Activated naive CD4-positive, alpha-beta T cell treated with anti-CD3 and anti-CD28 coated beads, Interleukin-2, amount 10 ng/mL, durations not matched to agents 7 days and 5 days (primary cell): ENCODE measurements at regions not wholly inside any gene's neighbourhood (a gene's known extent, or its start where the extent isn't known, plus 50 kb on each side); places are given as distances from the start of the nearest gene placed in this dataset.

Source experiments
- CTCF ChIA-PET: fragments of 350-600 bp; sonication (Branson Sonifier 250); formaldehyde crosslinking; loops from one replicate; lab custom pipeline; 2021; ENCODE audit warnings: antibody characterized with exemption; lab: Charles Lee
- DNase-seq: peaks from one replicate; pipeline ENCODE4 v3.0.0-alpha.2; 2020
- H3K27ac Mint-ChIP-seq: one replicate; pipeline ENCODE4 v1.8.0; 2021; ENCODE audit warnings: mild to moderate bottlenecking, moderate library complexity, mixed read lengths
- H3K27me3 Mint-ChIP-seq: one replicate; pipeline ENCODE4 v1.8.0; 2021; ENCODE audit warnings: mild to moderate bottlenecking, mixed read lengths
- H3K36me3 Mint-ChIP-seq: one replicate; pipeline ENCODE4 v1.8.0; 2021; ENCODE audit warnings: mixed read lengths
- H3K4me1 Mint-ChIP-seq: one replicate; pipeline ENCODE4 v1.8.0; 2021; ENCODE audit warnings: mixed read lengths
- H3K4me3 Mint-ChIP-seq: one replicate; pipeline ENCODE4 v1.8.0; 2021; ENCODE audit warnings: mild to moderate bottlenecking, moderate library complexity, mixed read lengths
- H3K9me3 Mint-ChIP-seq: one replicate; pipeline ENCODE4 v1.8.0; 2021; ENCODE audit warnings: mixed read lengths

DNA sequence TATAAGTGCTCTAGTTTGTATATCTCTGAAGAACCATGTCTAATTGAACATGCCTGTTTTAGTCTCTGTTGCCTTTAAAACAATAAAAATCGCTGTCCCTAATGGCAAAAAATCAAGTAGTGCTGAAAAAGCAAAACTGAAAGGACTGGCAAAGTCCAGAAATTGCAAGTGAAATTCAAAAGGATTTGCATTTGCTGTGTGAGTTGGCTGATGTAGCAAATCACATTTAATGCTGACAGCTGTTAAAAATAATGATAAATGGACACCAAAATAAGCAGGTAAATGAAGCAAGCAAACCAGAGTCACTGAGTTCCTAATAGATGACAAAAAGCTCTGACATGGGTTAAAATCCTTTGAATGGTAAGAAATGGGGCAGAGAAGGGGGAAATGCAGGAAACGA lies 874.1 kb downstream of the GRM8 start:
- Mint-ChIP-seq H3K9me3 (peaks cover 1% of the 10 kb centered on the region), H3K4me3 (no peak overlapping the region), H3K27ac (no peak overlapping the region), H3K36me3 (no peaks in the 10 kb centered on the region), H3K27me3 (no peaks in the 10 kb centered on the region), H3K4me1 (no peaks in the 10 kb centered on the region)
- CTCF ChIA-PET, result no interaction called here
- no peak for DNase-seq

DNA sequence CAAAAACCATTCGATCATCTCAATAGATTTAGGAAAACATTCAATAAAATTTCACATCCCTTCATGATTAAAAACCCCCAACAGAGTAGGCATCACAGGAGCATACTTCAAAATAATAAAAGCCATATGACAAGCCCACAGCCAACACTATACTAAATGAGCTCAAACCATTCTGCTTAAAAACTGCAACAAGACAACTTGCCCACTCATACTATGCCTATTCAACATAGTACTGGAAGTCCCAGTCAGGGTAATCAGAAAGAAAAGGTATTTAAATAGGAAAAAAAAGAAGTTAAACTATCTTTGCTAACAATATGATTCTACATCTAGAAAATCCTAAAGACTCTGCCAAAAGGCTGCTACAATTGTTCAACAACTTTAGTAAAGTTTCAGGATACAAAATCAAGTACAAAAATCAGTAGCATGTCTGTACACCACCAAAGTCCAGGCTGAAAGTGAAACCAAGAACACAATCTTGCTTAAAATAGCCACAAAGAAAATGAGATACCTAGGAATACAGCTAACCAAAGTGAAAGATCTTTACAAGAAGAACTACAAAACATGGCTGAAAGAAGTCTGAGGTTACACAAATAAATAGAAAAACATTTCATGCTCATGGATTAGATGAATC lies 882.6 kb downstream of the GRM8 start:
- no peak for DNase-seq
- H3K36me3 Mint-ChIP-seq, result no peaks in the 10 kb centered on the region
- H3K4me1 Mint-ChIP-seq, result no peaks in the 10 kb centered on the region
- H3K9me3 Mint-ChIP-seq, result peaks cover 1% of the 10 kb centered on the region
- no peak overlapping the region for H3K4me3 Mint-ChIP-seq
- H3K27me3 Mint-ChIP-seq, result no peaks in the 10 kb centered on the region
- CTCF ChIA-PET, result no interaction called here
- H3K27ac Mint-ChIP-seq, result no peak overlapping the region

DNA sequence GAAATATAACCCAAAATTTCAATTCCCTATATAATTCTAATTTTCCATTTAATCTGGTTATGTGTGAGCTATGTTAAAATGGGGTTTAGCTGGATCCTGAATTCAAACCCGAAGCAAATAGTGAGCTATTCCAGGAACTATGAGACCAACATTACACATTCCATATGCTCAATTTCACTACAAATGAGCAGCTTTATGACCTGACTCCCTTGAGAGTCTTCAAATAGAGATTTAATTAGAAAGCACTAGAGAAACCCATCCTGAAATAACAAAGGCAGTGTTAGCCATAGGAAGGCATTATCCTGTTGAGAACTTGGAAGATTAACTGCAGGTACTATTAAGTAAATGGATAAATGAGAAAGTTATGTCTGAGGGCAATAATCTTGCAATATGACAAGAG lies 890.0 kb downstream of the GRM8 start:
- H3K27me3 Mint-ChIP-seq, result no peaks in the 10 kb centered on the region

DNA sequence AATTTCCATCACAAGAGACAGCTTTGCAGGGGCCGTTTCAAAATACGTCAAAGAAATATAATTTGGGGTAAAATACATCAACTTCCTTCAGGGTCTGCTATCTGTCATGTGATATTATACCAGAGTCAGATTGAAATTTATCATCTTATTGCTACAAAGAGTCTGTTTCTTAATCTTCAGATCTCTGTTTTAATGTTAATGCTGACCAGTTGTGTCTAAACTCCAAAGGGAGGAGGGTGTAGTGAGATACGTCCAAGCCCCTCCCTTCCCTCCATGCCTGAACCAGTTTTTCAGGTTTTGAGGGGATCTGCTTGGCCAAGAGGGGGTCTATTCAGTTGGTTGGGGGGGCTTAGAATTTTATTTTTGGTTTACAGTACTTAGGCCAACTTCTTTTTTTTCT lies 891.6 kb downstream of the GRM8 start:
- no peaks in the 10 kb centered on the region for H3K36me3 Mint-ChIP-seq
- H3K4me3 Mint-ChIP-seq, result no peak overlapping the region
- H3K27me3 Mint-ChIP-seq, result no peaks in the 10 kb centered on the region
- no peak for DNase-seq
- CTCF ChIA-PET, result no interaction called here
- peaks cover 2% of the 10 kb centered on the region for H3K9me3 Mint-ChIP-seq
- H3K27ac Mint-ChIP-seq, result no peak overlapping the region
- no peaks in the 10 kb centered on the region for H3K4me1 Mint-ChIP-seq

More for the DNA sequence above, 890.0 kb downstream of the GRM8 start:
- Mint-ChIP-seq H3K4me1 (no peaks in the 10 kb centered on the region), H3K36me3 (no peaks in the 10 kb centered on the region), H3K4me3 (no peak overlapping the region), H3K9me3 (peaks cover 2% of the 10 kb centered on the region), H3K27ac (no peak overlapping the region)
- CTCF ChIA-PET, result no interaction called here
- DNase-seq, result no peak

DNA sequence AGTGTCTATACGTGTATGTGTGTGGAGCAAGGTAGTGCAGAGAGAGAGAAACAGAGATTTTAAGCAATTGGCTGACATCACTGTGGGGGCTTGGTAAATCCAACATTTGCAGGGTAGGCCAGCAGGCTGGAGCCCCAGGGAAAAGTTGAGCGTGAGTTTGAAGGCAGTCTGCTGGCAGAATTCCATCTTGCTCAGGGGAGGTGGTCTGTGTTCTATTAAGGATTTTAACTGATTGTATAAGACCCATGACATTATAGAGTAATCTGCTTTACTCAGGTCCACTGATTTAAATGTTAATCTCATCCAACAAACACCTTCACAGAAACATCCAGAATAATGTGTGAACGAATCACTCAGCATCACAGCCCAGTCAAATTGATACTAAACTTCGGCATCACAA lies 912.9 kb downstream of the GRM8 start:
- Mint-ChIP-seq H3K4me3 (no peak overlapping the region), H3K4me1 (no peaks in the 10 kb centered on the region), H3K9me3 (peaks cover 3% of the 10 kb centered on the region), H3K27me3 (no peaks in the 10 kb centered on the region), H3K36me3 (no peaks in the 10 kb centered on the region), H3K27ac (no peak overlapping the region)
- CTCF ChIA-PET, result no interaction called here
- no peak for DNase-seq

DNA sequence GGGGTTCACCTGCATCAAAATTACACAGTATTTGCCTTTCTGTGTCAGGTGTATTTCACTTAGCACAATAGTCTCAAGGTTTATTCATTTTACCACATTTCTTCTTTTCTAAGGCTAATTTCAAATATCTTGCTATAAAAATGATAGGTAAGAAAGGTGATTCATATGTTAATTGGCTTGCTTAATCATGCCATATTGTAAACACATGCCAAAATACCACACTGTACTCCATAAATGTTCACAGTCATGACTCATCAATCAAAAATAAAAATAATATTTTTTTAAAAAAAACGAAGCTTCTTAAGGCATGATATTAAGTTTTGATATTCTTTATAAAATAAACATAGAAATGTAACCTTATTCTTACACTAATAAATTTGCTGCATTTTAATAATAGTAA lies 947.1 kb downstream of the GRM8 start:
- H3K36me3 Mint-ChIP-seq, result no peaks in the 10 kb centered on the region
- no peaks in the 10 kb centered on the region for H3K27me3 Mint-ChIP-seq
- peaks cover 16% of the 10 kb centered on the region for H3K9me3 Mint-ChIP-seq
- CTCF ChIA-PET, result no interaction called here
- H3K27ac Mint-ChIP-seq, result no peak overlapping the region
- no peak for DNase-seq
- no peaks in the 10 kb centered on the region for H3K4me1 Mint-ChIP-seq
- H3K4me3 Mint-ChIP-seq, result no peak overlapping the region

DNA sequence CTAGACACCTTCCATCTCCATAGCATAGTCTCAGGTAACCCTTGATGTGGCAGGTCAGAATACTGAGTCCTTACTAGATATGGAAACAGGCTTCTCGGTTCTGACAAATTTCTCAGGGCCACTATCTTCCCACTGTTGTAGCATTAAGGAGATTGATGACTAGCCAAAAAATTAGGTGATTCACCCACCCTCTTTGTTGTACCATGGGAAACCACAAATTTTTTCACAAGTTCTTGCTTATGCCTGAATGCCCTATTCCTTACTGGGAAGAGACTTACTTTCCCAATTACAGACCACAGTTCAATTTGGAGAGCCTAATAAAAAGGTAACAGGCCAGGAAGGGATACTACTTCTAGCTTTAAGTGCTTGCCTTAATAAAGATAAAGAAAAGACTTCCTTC lies 948.8 kb downstream of the GRM8 start:
- DNase-seq, result no peak
- Mint-ChIP-seq H3K9me3 (peaks cover 16% of the 10 kb centered on the region), H3K27ac (no peak overlapping the region), H3K27me3 (no peaks in the 10 kb centered on the region), H3K4me1 (no peaks in the 10 kb centered on the region), H3K36me3 (no peaks in the 10 kb centered on the region), H3K4me3 (no peak overlapping the region)
- CTCF ChIA-PET, result no interaction called here

DNA sequence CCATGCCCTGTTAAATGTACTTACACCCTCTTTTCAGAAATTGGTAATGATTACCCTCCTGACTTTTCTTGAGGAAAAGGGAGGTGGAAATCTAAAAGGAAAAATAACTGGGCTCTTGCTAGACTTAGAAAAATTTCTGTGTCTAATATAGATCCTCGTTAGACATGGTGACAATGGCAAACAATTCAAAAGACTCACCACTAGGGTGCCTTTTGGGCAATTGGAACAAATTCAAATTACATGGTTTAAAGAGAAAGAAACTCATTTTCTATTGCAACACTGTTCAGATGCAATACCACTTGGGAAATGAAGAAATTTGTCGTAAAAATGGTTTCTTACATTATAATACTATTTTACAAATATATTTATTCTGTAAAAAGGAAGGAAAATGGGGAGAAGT lies 950.1 kb downstream of the GRM8 start:
- Mint-ChIP-seq H3K4me3 (no peak overlapping the region), H3K36me3 (no peaks in the 10 kb centered on the region), H3K27ac (no peak overlapping the region), H3K4me1 (no peaks in the 10 kb centered on the region), H3K27me3 (no peaks in the 10 kb centered on the region), H3K9me3 (peaks cover 20% of the 10 kb centered on the region)
- CTCF ChIA-PET, result no interaction called here
- DNase-seq, result no peak

DNA sequence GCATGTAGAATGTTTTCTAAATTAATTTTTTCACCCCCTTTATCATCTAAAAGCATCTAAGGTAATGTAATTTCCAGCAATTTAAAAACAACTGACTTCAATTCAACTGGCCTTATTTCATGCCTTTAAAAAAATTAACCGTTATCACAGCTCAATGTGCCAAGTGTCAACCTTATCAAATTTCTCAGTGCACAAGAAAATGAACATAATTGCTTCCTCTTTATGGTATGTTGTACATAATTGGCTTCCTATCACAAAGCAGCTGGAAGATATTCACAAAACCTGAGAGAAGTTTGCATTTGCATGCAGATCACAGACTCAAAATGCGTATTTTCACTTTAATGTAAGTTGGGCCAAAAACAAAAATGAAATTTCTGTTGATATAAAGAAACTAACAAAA lies 966.4 kb downstream of the GRM8 start:
- Mint-ChIP-seq H3K4me3 (no peak overlapping the region), H3K9me3 (peaks cover 4% of the 10 kb centered on the region), H3K4me1 (no peaks in the 10 kb centered on the region), H3K27ac (no peak overlapping the region), H3K36me3 (no peaks in the 10 kb centered on the region), H3K27me3 (no peaks in the 10 kb centered on the region)
- CTCF ChIA-PET, result no interaction called here
- no peak for DNase-seq

DNA sequence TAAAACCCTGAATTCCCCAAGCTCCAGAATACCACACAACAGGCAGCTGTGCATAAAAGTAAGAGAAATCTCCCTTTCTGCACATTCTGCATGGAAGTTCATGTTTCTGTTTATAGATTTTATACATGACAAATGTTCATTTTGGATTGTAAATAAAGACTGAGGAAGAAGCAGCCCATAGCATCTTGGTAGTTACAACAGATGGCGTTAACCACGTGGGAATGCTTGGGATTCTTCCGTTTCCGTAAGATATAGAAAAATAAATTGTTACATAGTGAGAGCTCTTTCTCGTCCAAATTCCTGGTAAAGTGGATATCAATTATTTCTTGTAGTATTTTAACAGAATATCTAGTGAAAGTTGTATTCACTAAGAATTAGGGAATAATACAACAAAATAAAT lies 1016.5 kb downstream of the GRM8 start:
- H3K4me1 Mint-ChIP-seq, result no peaks in the 10 kb centered on the region
- H3K27me3 Mint-ChIP-seq, result no peaks in the 10 kb centered on the region
- CTCF ChIA-PET, result no interaction called here
- H3K27ac Mint-ChIP-seq, result no peak overlapping the region
- peaks cover 4% of the 10 kb centered on the region for H3K9me3 Mint-ChIP-seq
- no peaks in the 10 kb centered on the region for H3K36me3 Mint-ChIP-seq
- no peak overlapping the region for H3K4me3 Mint-ChIP-seq
- no peak for DNase-seq

DNA sequence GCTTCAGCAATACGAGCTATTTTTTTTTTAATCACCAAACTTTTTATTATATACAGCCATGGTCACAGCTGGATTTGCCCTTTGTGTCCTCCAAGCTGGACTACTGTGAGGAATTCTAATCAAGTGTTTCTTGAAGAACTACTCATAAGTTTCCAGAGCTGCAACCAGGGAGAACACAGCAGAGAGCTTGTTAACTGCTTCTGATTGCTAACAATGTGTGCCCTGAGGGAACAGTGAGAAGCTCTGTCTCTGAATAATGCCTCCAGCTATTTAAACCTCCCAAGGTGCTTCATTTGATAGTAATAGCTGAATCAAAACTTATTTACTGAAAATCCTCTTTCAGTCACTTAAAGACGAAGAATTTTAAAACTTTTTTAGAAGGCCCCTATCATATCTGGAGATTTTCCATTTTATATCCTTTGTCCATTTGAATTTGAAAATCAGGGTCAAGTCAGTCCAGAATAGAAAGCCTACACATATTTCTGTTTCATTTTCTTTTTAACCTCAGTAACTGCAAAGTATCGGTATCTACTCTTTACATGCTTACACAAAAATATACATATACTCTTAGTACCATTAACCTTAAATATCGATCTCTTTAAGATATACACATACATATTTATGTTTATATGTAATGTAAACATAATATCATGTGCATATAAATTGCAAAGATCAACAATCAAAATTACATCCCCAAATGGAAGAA lies 1024.2 kb downstream of the GRM8 start:
- Mint-ChIP-seq H3K9me3 (peaks cover 3% of the 10 kb centered on the region), H3K36me3 (no peaks in the 10 kb centered on the region), H3K4me3 (no peak overlapping the region), H3K4me1 (no peaks in the 10 kb centered on the region), H3K27me3 (no peaks in the 10 kb centered on the region), H3K27ac (no peak overlapping the region)
- CTCF ChIA-PET, result no interaction called here
- no peak for DNase-seq

DNA sequence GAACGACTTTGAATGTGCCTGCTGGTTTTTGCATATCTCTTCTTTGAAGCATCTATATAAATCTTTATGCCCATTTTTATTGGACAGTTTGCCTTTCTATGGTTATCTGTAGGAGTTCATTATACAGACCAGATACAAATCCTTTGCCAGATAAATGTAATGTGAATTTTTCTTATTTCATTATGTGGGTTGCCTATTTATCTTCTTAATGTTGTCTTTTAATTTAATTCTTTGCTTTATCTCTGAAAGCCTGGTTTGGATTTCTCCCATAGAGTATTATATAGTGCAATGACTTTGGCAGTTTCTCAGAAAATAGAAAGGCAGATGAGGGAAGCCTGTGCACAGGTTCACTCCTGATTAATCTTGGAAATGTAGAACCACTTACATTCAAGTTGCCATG lies 1025.1 kb downstream of the GRM8 start:
- DNase-seq, result no peak
- Mint-ChIP-seq H3K9me3 (peaks cover 3% of the 10 kb centered on the region), H3K27me3 (no peaks in the 10 kb centered on the region), H3K4me3 (no peak overlapping the region), H3K27ac (no peak overlapping the region), H3K4me1 (no peaks in the 10 kb centered on the region), H3K36me3 (no peaks in the 10 kb centered on the region)
- CTCF ChIA-PET, result no interaction called here

DNA sequence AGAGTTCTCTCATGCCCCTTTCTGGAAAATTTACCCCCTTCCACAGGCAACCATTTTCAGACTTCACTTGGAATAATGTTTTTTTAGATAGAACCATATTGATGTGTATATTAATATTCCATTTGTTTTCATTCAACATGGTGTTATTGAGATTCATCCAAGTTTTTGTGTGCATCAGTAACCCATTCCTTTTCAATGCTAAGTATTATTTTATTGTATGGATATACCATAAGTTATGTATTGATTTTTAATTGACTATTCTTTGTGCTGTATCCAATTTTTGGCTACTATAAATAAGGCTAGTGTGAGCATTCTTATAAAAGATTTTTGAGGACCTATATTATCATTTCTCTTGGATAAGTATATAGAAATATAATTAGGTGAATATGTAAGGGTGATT lies 1025.7 kb downstream of the GRM8 start:
- no peaks in the 10 kb centered on the region for H3K27me3 Mint-ChIP-seq
- peaks cover 3% of the 10 kb centered on the region for H3K9me3 Mint-ChIP-seq
- H3K27ac Mint-ChIP-seq, result no peak overlapping the region
- H3K36me3 Mint-ChIP-seq, result no peaks in the 10 kb centered on the region
- no peak overlapping the region for H3K4me3 Mint-ChIP-seq
- CTCF ChIA-PET, result no interaction called here
- DNase-seq, result no peak
- no peaks in the 10 kb centered on the region for H3K4me1 Mint-ChIP-seq

DNA sequence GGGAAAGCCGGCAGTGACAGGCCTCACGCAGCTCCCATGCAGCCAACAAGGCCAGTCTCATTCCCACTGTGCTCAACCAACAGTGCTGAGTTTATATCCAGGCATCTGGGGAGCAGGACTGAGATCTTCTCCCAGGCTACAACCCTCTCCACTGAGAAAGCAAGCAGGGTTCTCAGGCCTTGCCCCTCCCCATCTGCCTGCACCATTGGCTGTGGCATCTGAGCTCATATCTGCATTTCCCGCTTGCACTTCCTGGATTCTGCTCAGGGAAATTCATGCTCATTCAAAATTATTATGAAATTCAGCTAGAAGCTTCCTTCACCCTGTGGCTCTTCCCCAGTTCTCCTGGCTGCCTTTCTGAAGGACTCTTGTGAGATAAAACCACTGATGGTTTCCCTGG lies 1029.0 kb downstream of the GRM8 start:
- no peak overlapping the region for H3K4me3 Mint-ChIP-seq
- H3K4me1 Mint-ChIP-seq, result no peaks in the 10 kb centered on the region
- H3K36me3 Mint-ChIP-seq, result no peaks in the 10 kb centered on the region
- CTCF ChIA-PET, result no interaction called here
- no peak overlapping the region for H3K27ac Mint-ChIP-seq
- DNase-seq, result no peak
- H3K27me3 Mint-ChIP-seq, result no peaks in the 10 kb centered on the region
- peaks cover 11% of the 10 kb centered on the region for H3K9me3 Mint-ChIP-seq

DNA sequence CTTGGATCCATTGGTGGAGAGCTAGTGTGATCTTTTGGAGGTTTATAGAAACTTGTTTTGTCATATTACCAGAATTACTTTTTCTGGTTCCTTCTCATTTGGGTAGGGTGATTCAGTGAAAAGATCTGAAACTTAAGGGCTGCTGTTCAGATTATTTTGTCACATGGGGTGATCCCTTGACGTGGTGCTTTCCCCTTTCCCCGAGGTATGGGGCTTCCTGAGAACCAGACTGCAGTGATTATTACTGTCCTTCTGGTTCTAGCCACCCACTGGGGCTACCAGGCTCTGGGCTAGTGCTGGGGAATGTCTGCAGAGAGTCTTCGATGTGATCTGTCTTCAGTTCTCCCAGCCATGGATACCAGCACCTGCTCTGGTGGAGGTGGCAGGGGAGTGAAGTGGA lies 1030.0 kb downstream of the GRM8 start:
- CTCF ChIA-PET, result no interaction called here
- Mint-ChIP-seq H3K27me3 (no peaks in the 10 kb centered on the region), H3K4me1 (no peaks in the 10 kb centered on the region), H3K4me3 (no peak overlapping the region), H3K36me3 (no peaks in the 10 kb centered on the region), H3K27ac (no peak overlapping the region), H3K9me3 (peaks cover 11% of the 10 kb centered on the region)
- no peak for DNase-seq
